M059J (cell line): ENCODE measurements at regions not wholly inside any gene's neighbourhood (a gene's known extent, or its start where the extent isn't known, plus 50 kb on each side); places are given as distances from the start of the nearest gene placed in this dataset.

Experiments used
- DNase-seq: peaks from one replicate; pipeline ENCODE4 v3.0.0-alpha.2; 2012; ENCODE audit warnings: low read depth

DNA sequence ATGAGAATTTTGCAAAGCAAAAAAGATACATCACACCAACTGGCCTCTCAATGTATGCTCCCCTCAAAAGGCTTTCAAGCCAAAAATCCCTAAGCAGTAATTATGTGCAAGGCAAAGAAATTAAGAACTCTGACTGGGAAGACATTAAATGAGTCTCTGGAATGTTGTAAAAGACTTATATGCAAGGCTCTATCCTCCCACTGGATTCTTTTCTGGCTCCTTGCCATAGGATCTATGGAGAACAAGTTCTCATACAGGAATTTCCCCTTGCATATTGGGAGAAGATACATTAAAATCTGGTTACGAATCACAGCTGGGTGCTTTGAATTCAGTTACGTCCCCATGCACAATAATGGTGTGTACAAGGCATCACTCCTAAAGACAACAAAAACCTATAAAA lies 73.4 kb upstream of the ATL2 start:
- DNase-seq = no peak

DNA sequence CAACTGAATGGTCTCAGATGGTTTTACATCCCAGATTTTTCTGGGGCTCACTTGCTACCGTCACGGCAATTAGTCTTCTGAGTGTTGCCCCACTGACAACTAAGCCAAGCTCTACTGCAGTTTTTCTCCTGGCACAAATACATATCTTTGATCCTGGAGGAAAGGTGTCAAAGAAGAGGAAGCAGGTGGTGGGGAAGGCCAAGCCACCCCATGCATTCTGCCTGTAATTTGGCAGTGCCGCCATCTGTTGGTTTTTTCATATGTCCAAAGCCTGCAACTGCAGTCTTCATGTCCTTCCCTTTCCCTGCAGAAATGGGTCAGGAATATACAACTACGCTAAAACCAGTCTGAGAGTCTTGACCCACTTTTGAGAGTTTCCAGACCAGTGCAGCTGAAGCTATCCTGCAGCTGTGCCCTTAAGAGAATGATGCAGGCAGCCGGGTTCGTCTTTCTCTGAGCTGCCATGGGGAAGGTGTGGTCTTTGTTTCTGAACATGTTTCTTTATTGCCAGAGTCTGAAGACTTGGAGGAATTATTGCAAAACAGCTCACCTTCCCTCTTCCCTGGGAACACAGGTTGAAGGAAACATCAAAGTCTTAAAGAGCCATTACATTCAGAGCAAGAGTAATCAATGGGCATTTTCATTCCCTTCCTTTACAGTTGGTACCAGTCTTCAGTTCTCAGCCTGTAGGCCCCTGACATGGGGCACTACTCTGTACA lies 71.8 kb upstream of the ATL2 start:
- DNase-seq = no peak

GRCh38 chr2:38446906-38447561 lies 70.0 kb upstream of the ATL2 start:
- DNase-seq = no peak

DNA sequence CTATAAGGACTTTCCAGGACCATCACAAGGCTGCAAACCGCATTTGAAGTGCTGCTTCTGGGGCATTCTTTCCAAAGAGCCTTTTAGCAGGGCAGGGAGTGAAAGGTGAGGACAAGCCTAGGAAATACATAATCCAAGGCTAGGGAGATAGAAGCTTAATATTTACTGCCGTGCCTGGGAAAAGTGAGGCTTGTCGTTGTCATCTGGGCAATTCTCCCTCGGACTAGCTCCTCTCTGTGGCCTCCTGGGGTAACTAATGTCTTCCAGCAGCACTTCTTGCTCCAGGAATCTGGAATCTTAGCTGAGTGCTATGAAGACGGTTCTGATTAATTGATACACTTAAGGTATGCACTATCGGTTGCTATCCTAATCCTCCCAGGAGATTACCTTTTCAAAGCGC lies 69.3 kb upstream of the ATL2 start:
- no peak for DNase-seq

DNA sequence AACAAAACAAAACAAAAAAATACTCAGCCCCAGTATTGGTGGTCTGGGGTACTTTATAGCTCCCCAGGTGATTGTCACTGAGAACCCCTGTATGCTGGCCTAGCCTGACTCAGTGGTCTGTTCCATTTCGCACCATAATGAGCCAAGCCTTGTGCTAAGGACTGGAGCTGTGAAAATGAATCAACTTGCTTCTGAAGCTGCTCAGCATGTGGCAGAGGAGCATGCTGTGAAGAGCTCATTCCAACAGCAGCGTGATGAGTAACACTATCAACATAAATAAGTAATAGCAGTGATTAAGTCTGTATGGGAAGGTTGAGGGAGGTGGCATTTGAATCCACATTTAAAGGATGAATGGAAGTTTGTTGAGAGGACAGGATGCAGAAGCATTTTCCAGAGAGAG lies 67.2 kb upstream of the ATL2 start:
- DNase-seq = peak; percentile 57

GRCh38 chr2:38442643-38443541 lies 65.8 kb upstream of the ATL2 start:
- DNase-seq = peak; percentile 74

DNA sequence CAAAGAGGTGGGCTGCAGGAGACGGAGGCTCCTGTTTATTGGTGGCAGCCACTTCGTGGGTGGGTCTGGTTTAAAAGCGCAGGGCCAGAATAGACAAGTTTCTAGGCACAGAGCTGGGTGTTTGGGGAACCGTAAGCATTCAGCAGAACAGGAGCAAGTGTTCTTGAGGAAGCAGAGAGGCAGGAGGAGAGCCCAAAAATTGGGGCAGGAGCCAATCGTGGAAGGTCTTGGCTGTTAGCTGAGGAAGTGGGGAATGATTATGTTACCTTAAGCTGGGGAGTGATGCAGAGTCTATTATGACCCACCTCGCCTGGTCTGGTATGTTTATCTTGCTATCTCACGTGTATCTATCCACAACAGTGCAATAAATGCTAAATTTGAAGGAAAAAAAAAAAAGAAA lies 64.3 kb upstream of the ATL2 start:
- DNase-seq = no peak

GRCh38 chr2:38440655-38441054 lies 63.6 kb upstream of the ATL2 start:
- no peak for DNase-seq

GRCh38 chr2:38439863-38440262 lies 62.8 kb upstream of the ATL2 start:
- DNase-seq = no peak

DNA sequence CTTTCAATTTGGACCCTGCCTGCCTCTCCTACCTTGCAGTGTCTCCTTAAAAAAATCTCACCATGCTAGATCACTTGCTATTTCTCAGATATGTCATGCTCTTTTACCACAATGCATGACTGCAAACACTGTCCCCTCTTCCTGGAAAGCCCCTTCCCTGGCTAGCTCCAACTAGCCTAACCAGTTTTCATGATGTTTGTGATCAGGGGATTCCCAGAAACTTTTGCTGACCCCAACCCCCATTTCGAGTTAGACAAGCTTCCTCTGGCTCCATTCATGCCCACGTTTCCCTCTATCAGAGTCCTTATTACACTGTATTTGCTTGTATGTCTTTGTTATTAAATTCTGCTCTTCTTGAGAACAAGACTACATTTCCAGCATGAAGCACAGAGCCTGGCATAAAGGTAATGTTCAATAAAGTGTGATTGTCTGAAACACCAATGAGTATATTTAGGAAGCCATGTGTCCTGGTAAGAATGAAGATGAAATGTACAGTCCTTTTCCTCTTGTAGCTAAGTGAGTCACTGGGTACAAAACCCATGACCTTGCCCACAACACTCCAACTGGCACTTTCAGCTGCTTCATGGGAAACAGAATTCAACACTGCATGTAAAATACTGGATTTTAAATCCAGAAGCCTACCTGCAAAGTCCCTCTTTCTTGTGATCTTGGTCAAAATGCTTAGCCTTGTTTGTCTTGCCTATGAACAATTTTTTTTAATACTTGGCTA lies 62.0 kb upstream of the ATL2 start:
- peak; percentile 42 for DNase-seq

DNA sequence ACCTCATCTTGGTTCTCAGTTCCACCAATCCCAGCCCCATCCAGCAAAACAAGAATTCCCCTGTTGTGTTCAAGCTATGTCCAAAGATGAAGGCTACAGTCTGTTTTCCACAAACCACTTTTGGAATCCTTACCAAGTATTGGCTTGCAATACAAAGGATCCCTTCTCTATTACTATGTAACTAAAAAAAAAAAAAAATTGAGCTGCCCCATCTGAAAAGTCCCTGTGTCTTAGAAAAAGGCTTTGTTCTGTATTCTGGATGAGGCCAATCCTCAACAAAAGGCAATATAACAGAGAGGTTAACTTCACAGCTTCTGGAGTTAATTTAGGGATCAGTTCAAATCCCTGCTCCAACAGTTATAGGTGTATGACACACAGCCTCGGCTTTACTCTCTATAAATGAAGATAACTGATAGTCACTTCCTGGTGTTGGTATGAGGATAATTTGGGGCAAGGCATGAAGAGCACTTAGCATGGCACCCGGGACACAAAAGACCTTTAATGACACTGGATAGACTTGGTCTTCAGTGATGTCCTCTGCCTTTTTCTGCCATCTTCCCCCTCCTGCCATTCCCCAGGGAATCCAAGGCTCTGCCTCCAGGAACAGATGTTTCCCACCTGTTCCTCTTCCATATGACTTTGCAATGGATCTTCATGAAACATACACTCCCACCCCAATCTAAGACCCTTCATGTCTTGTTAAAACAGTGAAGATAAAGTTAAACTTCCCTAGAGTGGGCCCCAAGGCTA lies 61.2 kb upstream of the ATL2 start:
- DNase-seq = no peak

DNA sequence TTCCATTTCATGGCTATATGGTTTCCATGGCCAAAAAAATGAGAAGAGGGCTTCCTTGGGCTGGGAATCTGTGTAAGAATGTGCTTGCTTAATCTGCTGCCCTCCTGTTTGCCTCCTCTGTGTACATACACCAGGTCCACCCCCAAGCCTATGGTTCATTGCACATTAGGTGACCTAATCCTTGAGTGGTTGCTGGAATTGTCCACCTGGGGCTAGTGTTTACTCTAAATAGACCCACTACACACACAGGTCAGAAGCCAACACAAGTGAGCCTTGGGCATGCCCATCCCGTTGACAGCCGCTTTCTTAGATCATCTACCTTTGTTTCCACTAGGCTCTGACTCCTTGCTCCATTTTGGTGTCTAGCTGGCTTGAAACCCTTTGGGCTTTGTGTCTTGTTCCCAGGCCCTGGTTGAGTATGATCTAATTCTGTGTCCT lies 59.2 kb upstream of the ATL2 start:
- peak; percentile 29 for DNase-seq

- DNase-seq = no peak
Measured at GRCh38 chr2:38435775-38436174, 58.7 kb upstream of the ATL2 start.

DNA sequence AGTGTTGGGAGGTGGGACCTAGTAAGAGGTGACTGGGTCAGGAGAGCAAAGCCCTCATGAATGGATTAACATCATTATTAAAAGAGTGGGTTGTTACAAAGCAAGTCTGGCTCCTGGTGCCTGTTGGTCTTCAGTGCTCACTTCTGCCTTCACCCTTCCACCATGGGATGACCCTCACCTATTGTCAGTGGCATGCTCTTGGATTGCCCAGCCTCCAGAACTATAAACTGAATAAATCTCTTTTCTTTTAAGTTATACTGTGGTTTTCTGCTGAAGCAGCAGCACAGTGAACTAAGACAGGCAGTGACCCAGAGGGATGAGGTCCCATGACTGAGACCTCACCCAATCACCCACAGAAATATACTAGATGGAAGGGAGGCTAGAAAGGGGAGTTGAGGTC lies 57.5 kb upstream of the ATL2 start:
- no peak for DNase-seq

DNA sequence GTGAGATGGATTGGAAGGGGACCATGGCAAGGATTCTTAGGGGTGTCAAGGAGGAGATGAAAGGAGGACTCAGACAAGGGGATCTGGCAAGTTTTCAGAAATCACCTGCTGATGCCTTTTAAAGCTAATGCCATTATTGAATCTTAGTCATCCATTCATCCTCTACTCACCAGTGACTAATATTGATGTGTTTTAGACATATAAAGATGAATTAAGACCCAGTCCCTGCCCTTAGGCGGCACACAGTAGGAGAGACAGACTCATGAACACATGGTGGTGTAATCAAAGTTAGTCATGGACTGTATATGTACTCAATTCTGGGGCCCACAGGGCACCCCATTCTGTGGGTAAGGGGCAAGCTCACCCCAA lies 56.5 kb upstream of the ATL2 start:
- peak; percentile 81 for DNase-seq

- DNase-seq = peak; percentile 30
Measured at GRCh38 chr2:38432820-38433606, 55.9 kb upstream of the ATL2 start.

- no peak for DNase-seq
Measured at GRCh38 chr2:38430597-38431207, 53.6 kb upstream of the ATL2 start.

GRCh38 chr2:38430196-38430595 lies 53.1 kb upstream of the ATL2 start:
- DNase-seq = no peak

- no peak for DNase-seq
Measured at GRCh38 chr2:38427936-38428335, 50.9 kb upstream of the ATL2 start.

- no peak for DNase-seq
Measured at GRCh38 chr2:38427054-38427453, 50.0 kb upstream of the ATL2 start.
